Liver (tissue), 8 donors: ENCODE measurements at regions not wholly inside any gene's neighbourhood (a gene's known extent, or its start where the extent isn't known, plus 50 kb on each side); places are given as distances from the start of the nearest gene placed in this dataset.

Source experiments
- DNase-seq: peaks from one replicate; pipeline ENCODE4 v3.0.0-alpha.2; 2017; ENCODE audit warnings: low spot score
- H3K27ac ChIP-seq, 2 donors: one replicate each; pipeline ENCODE4 v1.7.0; 2013; ENCODE audit warnings: inconsistent platforms in 2 of 2, low read length in 2 of 2, control low read depth in 1 of 2, low read depth in 1 of 2, mild to moderate bottlenecking in 1 of 2
- H3K27me3 ChIP-seq, 4 donors: one replicate each; pipeline versions ENCODE4 v1.6.1 to v1.7.0; 2013; ENCODE audit warnings: low read length in 3 of 4, inconsistent platforms in 1 of 4, mild to moderate bottlenecking in 1 of 4, moderate library complexity in 1 of 4; ENCODE audit not compliant: control insufficient read depth in 4 of 4, insufficient read depth in 4 of 4
- H3K36me3 ChIP-seq, 4 donors: one replicate each; pipeline versions ENCODE4 v1.6.1 to v1.7.0; 2013; ENCODE audit warnings: low read length in 3 of 4, mild to moderate bottlenecking in 3 of 4, low read depth in 1 of 4, moderate library complexity in 1 of 4; ENCODE audit not compliant: control insufficient read depth in 4 of 4, insufficient read depth in 3 of 4
- H3K4me1 ChIP-seq, 4 donors: one replicate each; pipeline versions ENCODE4 v1.6.1 to v1.7.0; 2013; ENCODE audit warnings: low read length in 3 of 4, mild to moderate bottlenecking in 3 of 4, moderate library complexity in 1 of 4; ENCODE audit not compliant: control insufficient read depth in 4 of 4, insufficient read depth in 4 of 4
- H3K4me3 ChIP-seq, 3 donors: one replicate each; pipeline versions ENCODE4 v1.6.1 to v1.7.0; 2013; ENCODE audit warnings: low read length in 3 of 3, control low read depth in 1 of 3, low read depth in 1 of 3, mild to moderate bottlenecking in 1 of 3
- H3K9ac ChIP-seq, 2 donors: one replicate each; pipeline ENCODE4 v1.7.0; 2013; ENCODE audit warnings: low read length in 2 of 2, mild to moderate bottlenecking in 2 of 2, moderate library complexity in 2 of 2, control low read depth in 1 of 2, low read depth in 1 of 2
- H3K9me3 ChIP-seq, 4 donors: one replicate each; pipeline versions ENCODE4 v1.6.1 to v1.7.0; 2013; ENCODE audit warnings: low read length in 3 of 4; ENCODE audit not compliant: control insufficient read depth in 4 of 4
- ATF3 ChIP-seq: IDR thresholded peaks from 2 replicates; pipeline ENCODE4 v1.6.1; 2016; ENCODE audit warnings: antibody characterized with exemption
- CTCF ChIP-seq: fragments of 150-350 bp; IDR thresholded peaks from 2 replicates; pipeline ENCODE4 v1.5.1; 2017; ENCODE audit warnings: improper control_type of control experiment, low read depth, low read length; ENCODE audit not compliant: missing input control
- EGR1 ChIP-seq, 2 donors: IDR thresholded peaks; 2 replicates each; pipeline ENCODE4 v1.6.1; 2016 to 2018; ENCODE audit warnings: antibody characterized with exemption in 2 of 2, low read depth in 2 of 2
- FOXA1 ChIP-seq: IDR thresholded peaks from 2 replicates; pipeline ENCODE4 v1.6.1; 2016; ENCODE audit warnings: antibody characterized with exemption
- FOXA2 ChIP-seq: IDR thresholded peaks from 2 replicates; pipeline ENCODE4 v1.6.1; 2016; ENCODE audit warnings: antibody characterized with exemption
- GABPA ChIP-seq, 2 donors: IDR thresholded peaks in 1 of 2; conservative IDR thresholded peaks in 1 of 2; 2 replicates each; pipeline ENCODE4 v1.6.1; 2016; ENCODE audit warnings: antibody characterized with exemption in 2 of 2, mild to moderate bottlenecking in 1 of 2, moderate library complexity in 1 of 2
- HNF4A ChIP-seq, 2 donors: conservative IDR thresholded peaks; 2 replicates each; pipeline ENCODE4 v1.6.1; 2016; ENCODE audit warnings: antibody characterized with exemption in 2 of 2, mild to moderate bottlenecking in 2 of 2
- HNF4G ChIP-seq: IDR thresholded peaks from 2 replicates; pipeline ENCODE4 v1.6.1; 2016; ENCODE audit warnings: antibody characterized with exemption
- JUND ChIP-seq, 2 donors: IDR thresholded peaks; 2 replicates each; pipeline ENCODE4 v1.6.1; 2016; ENCODE audit warnings: antibody characterized with exemption in 2 of 2
- MAX ChIP-seq: IDR thresholded peaks from 2 replicates; pipeline ENCODE4 v1.6.1; 2016; ENCODE audit warnings: antibody characterized with exemption
- NR2F2 ChIP-seq: IDR thresholded peaks from 2 replicates; pipeline ENCODE4 v1.6.1; 2016; ENCODE audit warnings: antibody characterized with exemption
- RAD21 ChIP-seq, 2 donors: IDR thresholded peaks; 2 replicates each; pipeline ENCODE4 v1.6.1; 2016; ENCODE audit warnings: antibody characterized with exemption in 2 of 2, mild to moderate bottlenecking in 2 of 2
- REST ChIP-seq: IDR thresholded peaks from 2 replicates; pipeline ENCODE4 v1.6.1; 2016; ENCODE audit warnings: antibody characterized with exemption, mild to moderate bottlenecking
- RXRA ChIP-seq, 2 donors: IDR thresholded peaks; 2 replicates each; pipeline ENCODE4 v1.6.1; 2017 to 2018; ENCODE audit warnings: antibody characterized with exemption in 2 of 2, mild to moderate bottlenecking in 1 of 2
- SP1 ChIP-seq: IDR thresholded peaks from 2 replicates; pipeline ENCODE4 v1.6.1; 2018; ENCODE audit warnings: antibody characterized with exemption, mild to moderate bottlenecking
- TAF1 ChIP-seq: conservative IDR thresholded peaks from 2 replicates; pipeline ENCODE4 v1.6.1; 2016; ENCODE audit warnings: antibody characterized with exemption, mild to moderate bottlenecking
- YY1 ChIP-seq: IDR thresholded peaks from 2 replicates; pipeline ENCODE4 v1.6.1; 2016; ENCODE audit warnings: antibody characterized with exemption, mild to moderate bottlenecking
- ZBTB33 ChIP-seq: IDR thresholded peaks from 2 replicates; pipeline ENCODE4 v1.6.1; 2016; ENCODE audit warnings: antibody characterized with exemption
- WGBS: extraction: QIAGEN DNeasy Blood & Tissue Kit; methylation state at CpG from one replicate; pipeline ENCODE4 v1.1.7; 2013; 5-methylcytosine and 5-hydroxymethylcytosine counted together
- donor health status: healthy.
- donor health status: healthy.
- donor health status: healthy.
- donor health status: healthy.
- donor health status: healthy.

- no peak for DNase-seq
- Histone ChIP-seq H3K36me3 (no peaks in the 10 kb centered on the region), H3K4me1 (no peaks in the 10 kb centered on the region), H3K27ac (no peak overlapping the region), H3K4me3 (no peak overlapping the region), H3K27me3 (no peaks in the 10 kb centered on the region), H3K9me3 (no peaks in the 10 kb centered on the region), H3K9ac (no peak overlapping the region)
- 46% methylated on average over 3 of the region's 3 CpGs for WGBS
- peak; percentile 7 for TF ChIP-seq CTCF
- peak in 1 of 2 donors; percentile 53 for TF ChIP-seq RAD21 (IDR thresholded peaks at IDR 0.05)
- no peak for TF ChIP-seq HNF4G
These were observed 135.3 kb upstream of the DEFB112 start for GRCh38 chr6:50185006-50185405.

- H3K27ac ChIP-seq = no peak overlapping the region
- H3K4me3 ChIP-seq = no peak overlapping the region
- H3K9ac ChIP-seq = no peak overlapping the region
- no peaks in the 10 kb centered on the region for H3K4me1 ChIP-seq
- DNase-seq = no peak
- no peaks in the 10 kb centered on the region for H3K36me3 ChIP-seq
- H3K27me3 ChIP-seq = no peaks in the 10 kb centered on the region
- no peaks in the 10 kb centered on the region for H3K9me3 ChIP-seq
- TF ChIP-seq HNF4G = no peak
- WGBS = 72% methylated on average over 7 of the region's 7 CpGs
These were observed 137.7 kb upstream of the DEFB112 start for GRCh38 chr6:50187351-50187921.

- Histone ChIP-seq H3K4me3 (no peak overlapping the region), H3K36me3 (no peaks in the 10 kb centered on the region), H3K9me3 (no peaks in the 10 kb centered on the region), H3K27me3 (no peaks in the 10 kb centered on the region), H3K9ac (no peak overlapping the region), H3K4me1 (no peaks in the 10 kb centered on the region), H3K27ac (no peak overlapping the region)
- WGBS = 86% methylated on average over 4 of the region's 4 CpGs
- TF ChIP-seq FOXA2 (no peak), SP1 (no peak), REST (no peak), HNF4A (conservative IDR thresholded peaks at IDR 0.05) (no peak), RXRA (IDR thresholded peaks at IDR 0.05) (no peak), JUND (IDR thresholded peaks at IDR 0.05) (no peak), HNF4G (no peak), FOXA1 (no peak), RAD21 (IDR thresholded peaks at IDR 0.05) (no peak), MAX (no peak), NR2F2 (no peak), TAF1 (no peak), ZBTB33 (no peak), YY1 (no peak), GABPA (IDR thresholded peaks at IDR 0.05 in 1 of 2, conservative IDR thresholded peaks at IDR 0.05 in 1 of 2) (no peak), EGR1 (IDR thresholded peaks at IDR 0.05; ENCODE audit: low read depth in 2 of 2) (no peak), ATF3 (no peak)
- no peak for DNase-seq
These were observed 148.5 kb upstream of the DEFB112 start for GRCh38 chr6:50198245-50198644.
